RWPE1 (cell line): ENCODE measurements at regions not wholly inside any gene's neighbourhood (a gene's known extent, or its start where the extent isn't known, plus 50 kb on each side); places are given as distances from the start of the nearest gene placed in this dataset.

ENCODE experiments used
- CTCF ChIA-PET: fragments of 350-600 bp; sonication (Branson Sonifier 250); formaldehyde crosslinking; extraction: SDS; loops from one replicate; lab custom pipeline; 2021; lab: Yijun Ruan, JAX
- POLR2A ChIA-PET: fragments of 400-600 bp; formaldehyde crosslinking; extraction: SDS; loops from one replicate; lab custom pipeline; 2020; ENCODE audit warnings: antibody characterized with exemption; ENCODE audit not compliant: low non-redundant PET; lab: Yijun Ruan, JAX
- DNase-seq: peaks from one replicate; pipeline ENCODE4 v3.0.0; 2012; ENCODE audit warnings: low spot score
- H3K27ac ChIP-seq: fragments of 450-650 bp; 2 replicates; pipeline ENCODE4 v1.5.1; 2017
- TF ChIP-seq, protein P1 (sequence below): fragments of 450-650 bp; conservative IDR thresholded peaks from 2 replicates; pipeline ENCODE4 v1.5.1; 2017; ENCODE audit warnings: low read depth, mild to moderate bottlenecking

GRCh38 chr1:71156590-71156989 lies 75.8 kb upstream of the ZRANB2 start:
- CTCF ChIA-PET, result interaction anchor here (0.5 kb wide), 1 partner anchor 955 kb away, joined by 3 read pairs; no protein-coding TSS in a partner anchor
- DNase-seq, result no peak
- TF ChIP-seq, protein P1, sequence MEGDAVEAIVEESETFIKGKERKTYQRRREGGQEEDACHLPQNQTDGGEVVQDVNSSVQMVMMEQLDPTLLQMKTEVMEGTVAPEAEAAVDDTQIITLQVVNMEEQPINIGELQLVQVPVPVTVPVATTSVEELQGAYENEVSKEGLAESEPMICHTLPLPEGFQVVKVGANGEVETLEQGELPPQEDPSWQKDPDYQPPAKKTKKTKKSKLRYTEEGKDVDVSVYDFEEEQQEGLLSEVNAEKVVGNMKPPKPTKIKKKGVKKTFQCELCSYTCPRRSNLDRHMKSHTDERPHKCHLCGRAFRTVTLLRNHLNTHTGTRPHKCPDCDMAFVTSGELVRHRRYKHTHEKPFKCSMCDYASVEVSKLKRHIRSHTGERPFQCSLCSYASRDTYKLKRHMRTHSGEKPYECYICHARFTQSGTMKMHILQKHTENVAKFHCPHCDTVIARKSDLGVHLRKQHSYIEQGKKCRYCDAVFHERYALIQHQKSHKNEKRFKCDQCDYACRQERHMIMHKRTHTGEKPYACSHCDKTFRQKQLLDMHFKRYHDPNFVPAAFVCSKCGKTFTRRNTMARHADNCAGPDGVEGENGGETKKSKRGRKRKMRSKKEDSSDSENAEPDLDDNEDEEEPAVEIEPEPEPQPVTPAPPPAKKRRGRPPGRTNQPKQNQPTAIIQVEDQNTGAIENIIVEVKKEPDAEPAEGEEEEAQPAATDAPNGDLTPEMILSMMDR, result no peak

GRCh38 chr1:71154429-71154828 lies 73.6 kb upstream of the ZRANB2 start:
- H3K27ac ChIP-seq, result no peak overlapping the region
- CTCF ChIA-PET, result no interaction called here
- POLR2A ChIA-PET, result no interaction called here
- TF ChIP-seq, protein P1, result no peak
- no peak for DNase-seq

More at GRCh38 chr1:71156590-71156989, 75.8 kb upstream of the ZRANB2 start:
- no peak overlapping the region for H3K27ac ChIP-seq
- POLR2A ChIA-PET, result no interaction called here

DNA sequence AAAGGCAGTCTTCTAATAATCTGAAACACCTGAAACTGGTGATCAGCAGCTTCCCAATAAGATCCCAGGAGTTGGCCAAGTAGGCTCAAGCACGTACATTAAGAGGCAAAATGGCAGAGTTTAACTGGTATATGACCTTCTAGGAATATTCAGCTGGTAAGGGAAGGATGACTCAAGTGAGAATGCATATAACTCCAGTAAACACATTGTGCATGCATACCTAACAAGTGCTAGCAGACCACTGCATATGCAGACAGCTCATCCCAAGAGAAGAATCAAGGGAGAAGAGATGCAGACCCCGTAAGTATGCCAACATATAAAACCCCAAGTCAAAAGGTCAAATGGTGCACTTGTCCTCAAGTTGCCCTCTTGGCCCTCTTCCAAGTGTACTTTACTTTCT lies 73.0 kb upstream of the ZRANB2 start:
- no peak for DNase-seq
- H3K27ac ChIP-seq, result no peak overlapping the region
- ChIA-PET POLR2A (no interaction called here), CTCF (no interaction called here)
- TF ChIP-seq, protein P1, result no peak

GRCh38 chr1:71147637-71148360 lies 67.0 kb upstream of the ZRANB2 start:
- POLR2A ChIA-PET, result no interaction called here
- DNase-seq, result no peak
- TF ChIP-seq, protein P1, result no peak
- CTCF ChIA-PET, result no interaction called here
- H3K27ac ChIP-seq, result no peak overlapping the region

DNA sequence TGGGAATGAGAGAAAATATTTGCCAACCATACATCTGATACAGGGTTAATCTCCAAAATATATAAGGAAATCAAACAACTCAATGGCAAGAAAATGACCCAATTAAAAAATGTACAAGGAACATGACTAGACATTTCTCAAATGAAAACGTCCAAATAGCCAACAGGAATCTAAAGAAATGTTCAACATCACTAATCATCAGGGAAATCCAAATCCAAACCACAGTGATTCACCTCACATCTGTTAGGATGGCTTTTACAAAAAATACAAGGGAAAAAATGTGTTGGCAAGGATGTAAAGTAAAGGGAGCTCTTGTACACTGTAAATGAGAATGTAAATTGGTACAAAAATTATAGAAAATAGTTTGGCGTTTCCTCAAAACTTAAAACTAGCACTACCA lies 54.7 kb upstream of the ZRANB2 start:
- ChIA-PET POLR2A (no interaction called here), CTCF (no interaction called here)
- TF ChIP-seq, protein P1, result no peak
- H3K27ac ChIP-seq, result no peak overlapping the region
- DNase-seq, result no peak
